Colonic mucosa (tissue), 4 donors: ENCODE measurements at regions not wholly inside any gene's neighbourhood (a gene's known extent, or its start where the extent isn't known, plus 50 kb on each side); places are given as distances from the start of the nearest gene placed in this dataset.

Experiments
- DNase-seq: peaks from one replicate; pipeline ENCODE4 v3.0.0-alpha.2; 2020
- H3K27ac ChIP-seq: fragments of 200-600 bp; one replicate; pipeline ENCODE4 v1.8.0; 2021
- H3K27me3 ChIP-seq: fragments of 200-600 bp; one replicate; pipeline ENCODE4 v1.8.0; 2021
- H3K36me3 ChIP-seq: fragments of 200-600 bp; one replicate; pipeline ENCODE4 v1.8.0; 2021
- H3K4me1 ChIP-seq: fragments of 200-600 bp; one replicate; pipeline ENCODE4 v1.8.0; 2021; ENCODE audit warnings: mild to moderate bottlenecking
- H3K4me3 ChIP-seq: fragments of 200-600 bp; one replicate; pipeline ENCODE4 v1.8.0; 2021
- H3K9ac ChIP-seq, 2 donors: one replicate each; pipeline ENCODE4 v1.7.0; 2013; ENCODE audit warnings: control low read depth in 2 of 2, low read depth in 2 of 2, low read length in 2 of 2
- H3K9me3 ChIP-seq: fragments of 200-600 bp; one replicate; pipeline ENCODE4 v1.8.0; 2021
- CTCF ChIP-seq: fragments of 200-600 bp; IDR thresholded peaks from one replicate; pipeline ENCODE4 v1.8.0; 2022; ENCODE audit warnings: antibody characterized with exemption, mild to moderate bottlenecking
- intact Hi-C: fragments of 100-400 bp; cut with DNase I; formaldehyde crosslinking; loops from one replicate; pipeline ENCODE4 v1.14.1; 2022
- donor health status: healthy.
- donor health status: DM: no; HTN: no; CAD: no.
- donor health status: DM: no; HTN: no; CAD: no.

- Histone ChIP-seq H3K27ac (no peak overlapping the region), H3K4me3 (no peak overlapping the region), H3K4me1 (no peaks in the 10 kb centered on the region), H3K9me3 (no peaks in the 10 kb centered on the region), H3K36me3 (no peaks in the 10 kb centered on the region), H3K9ac (no peak overlapping the region), H3K27me3 (no peaks in the 10 kb centered on the region)
- intact Hi-C loops, result no loop called here
- TF ChIP-seq CTCF, result no peak
- DNase-seq, result no peak
Measured at GRCh38 chr15:31500766-31501449, 174.3 kb downstream of the KLF13 start.

GRCh38 chr15:31501536-31502157 lies 175.0 kb downstream of the KLF13 start:
- H3K4me3 ChIP-seq, result no peak overlapping the region
- intact Hi-C loops, result no loop called here
- H3K9me3 ChIP-seq, result no peaks in the 10 kb centered on the region
- H3K9ac ChIP-seq, result no peak overlapping the region
- DNase-seq, result no peak
- H3K27ac ChIP-seq, result no peak overlapping the region
- no peaks in the 10 kb centered on the region for H3K27me3 ChIP-seq
- no peaks in the 10 kb centered on the region for H3K36me3 ChIP-seq
- no peaks in the 10 kb centered on the region for H3K4me1 ChIP-seq
- TF ChIP-seq CTCF, result no peak

GRCh38 chr15:31502541-31503229 lies 176.1 kb downstream of the KLF13 start:
- Histone ChIP-seq H3K36me3 (no peaks in the 10 kb centered on the region), H3K27ac (no peak overlapping the region), H3K9me3 (no peaks in the 10 kb centered on the region), H3K9ac (no peak overlapping the region), H3K4me3 (no peak overlapping the region), H3K27me3 (no peaks in the 10 kb centered on the region), H3K4me1 (no peaks in the 10 kb centered on the region)
- DNase-seq, result peak; percentile 12
- TF ChIP-seq CTCF, result no peak
- intact Hi-C loops, result no loop called here

- no peak overlapping the region for H3K4me3 ChIP-seq
- peak; percentile 13 for DNase-seq
- intact Hi-C loops, result no loop called here
- H3K27me3 ChIP-seq, result no peaks in the 10 kb centered on the region
- H3K4me1 ChIP-seq, result no peaks in the 10 kb centered on the region
- no peaks in the 10 kb centered on the region for H3K36me3 ChIP-seq
- H3K9me3 ChIP-seq, result no peaks in the 10 kb centered on the region
- no peak for TF ChIP-seq CTCF
- H3K9ac ChIP-seq, result no peak overlapping the region
- no peak overlapping the region for H3K27ac ChIP-seq
Measured at GRCh38 chr15:31503256-31503655, 176.6 kb downstream of the KLF13 start.

GRCh38 chr15:31503758-31504461 lies 177.3 kb downstream of the KLF13 start:
- no peak for TF ChIP-seq CTCF
- DNase-seq, result peak; percentile 10
- H3K27me3 ChIP-seq, result no peaks in the 10 kb centered on the region
- no peaks in the 10 kb centered on the region for H3K36me3 ChIP-seq
- H3K9me3 ChIP-seq, result no peaks in the 10 kb centered on the region
- H3K27ac ChIP-seq, result no peak overlapping the region
- no peak overlapping the region for H3K4me3 ChIP-seq
- intact Hi-C loops, result no loop called here
- no peak overlapping the region for H3K9ac ChIP-seq
- no peaks in the 10 kb centered on the region for H3K4me1 ChIP-seq
